ENCODE measurements at regions not wholly inside any gene's neighbourhood (a gene's known extent, or its start where the extent isn't known, plus 50 kb on each side); places are given as distances from the start of the nearest gene placed in this dataset.

GRCh38 chr4:115433491-115433890, 320.1 kb upstream of the NDST4 start:
- no peak for TF ChIP-seq CTCF (IDR thresholded peaks at IDR 0.05; ENCODE audit: low read depth, low read length, missing control alignments)
- DNase-seq (ENCODE audit: low read depth) = no peak
- in situ Hi-C loops (cut with HindIII; ENCODE audit: low sequenced_read_pairs) = no loop called here
- H3K4me3 ChIP-seq (ENCODE audit: low read depth, low read length) = no peak overlapping the region

- in situ Hi-C loops (cut with HindIII; ENCODE audit: low sequenced_read_pairs) = no loop called here
- no peak for DNase-seq (ENCODE audit: low read depth)
- no peak overlapping the region for H3K4me3 ChIP-seq (ENCODE audit: low read depth, low read length)
- no peak for TF ChIP-seq CTCF (IDR thresholded peaks at IDR 0.05; ENCODE audit: low read depth, low read length, missing control alignments)
Observed at GRCh38 chr4:115430024-115430423, 316.6 kb upstream of the NDST4 start.

- in situ Hi-C loops (cut with HindIII; ENCODE audit: low sequenced_read_pairs) = no loop called here
- H3K4me3 ChIP-seq (ENCODE audit: low read depth, low read length) = no peak overlapping the region
- no peak for DNase-seq (ENCODE audit: low read depth)
- no peak for TF ChIP-seq CTCF (IDR thresholded peaks at IDR 0.05; ENCODE audit: low read depth, low read length, missing control alignments)
Observed at GRCh38 chr4:115428455-115428854, 315.0 kb upstream of the NDST4 start.

GRCh38 chr4:115424852-115425251, 311.4 kb upstream of the NDST4 start:
- no peak overlapping the region for H3K4me3 ChIP-seq (ENCODE audit: low read depth, low read length)
- no peak for DNase-seq (ENCODE audit: low read depth)
- in situ Hi-C loops (cut with HindIII; ENCODE audit: low sequenced_read_pairs) = no loop called here
- no peak for TF ChIP-seq CTCF (IDR thresholded peaks at IDR 0.05; ENCODE audit: low read depth, low read length, missing control alignments)

GRCh38 chr4:115418635-115419396, 305.4 kb upstream of the NDST4 start:
- in situ Hi-C loops (cut with HindIII; ENCODE audit: low sequenced_read_pairs) = no loop called here
- no peak for TF ChIP-seq CTCF (IDR thresholded peaks at IDR 0.05; ENCODE audit: low read depth, low read length, missing control alignments)
- no peak overlapping the region for H3K4me3 ChIP-seq (ENCODE audit: low read depth, low read length)
- DNase-seq (ENCODE audit: low read depth) = no peak

- no peak for DNase-seq (ENCODE audit: low read depth)
- no peak overlapping the region for H3K4me3 ChIP-seq (ENCODE audit: low read depth, low read length)
- TF ChIP-seq CTCF (IDR thresholded peaks at IDR 0.05; ENCODE audit: low read depth, low read length, missing control alignments) = no peak
- in situ Hi-C loops (cut with HindIII; ENCODE audit: low sequenced_read_pairs) = no loop called here
Observed at GRCh38 chr4:115396034-115396433, 282.6 kb upstream of the NDST4 start.
